Peyer's patch (tissue), 4 donors: ENCODE measurements at regions not wholly inside any gene's neighbourhood (a gene's known extent, or its start where the extent isn't known, plus 50 kb on each side); places are given as distances from the start of the nearest gene placed in this dataset.
"Not testable (repeated sequence)": the region's sequence is repeated elsewhere in the genome, so short reads cannot be mapped to it uniquely, and the experiment has no call there.

Experiments used
- DNase-seq, 3 donors: peaks; one replicate each; pipeline ENCODE4 v3.0.0-alpha.2; 2017 to 2019
- H3K27ac ChIP-seq, 4 donors: fragments of 200-600 bp; sonication (generic); one replicate each; pipeline ENCODE4 v1.5.1; 2016 to 2019
- H3K27me3 ChIP-seq, 2 donors: fragments of 200-600 bp; sonication (generic); one replicate each; pipeline ENCODE4 v1.5.1; 2019
- H3K36me3 ChIP-seq, 3 donors: fragments of 200-600 bp; sonication (generic); one replicate each; pipeline ENCODE4 v1.5.1; 2016 to 2019
- H3K4me1 ChIP-seq, 4 donors: fragments of 200-600 bp; sonication (generic); one replicate each; pipeline ENCODE4 v1.5.1; 2016 to 2019
- H3K4me3 ChIP-seq, 4 donors: fragments of 200-600 bp; sonication (generic); 1 replicate in 3 of 4; 2 replicates in 1 of 4; pipeline ENCODE4 v1.5.1; 2016 to 2019; ENCODE audit warnings: mild to moderate bottlenecking in 1 of 4
- H3K9me3 ChIP-seq, 4 donors: fragments of 200-600 bp; sonication (generic); one replicate each; pipeline ENCODE4 v1.5.1; 2016 to 2019; ENCODE audit warnings: mild to moderate bottlenecking in 1 of 4

- H3K27ac ChIP-seq, H3K27me3 ChIP-seq, H3K4me1 ChIP-seq, DNase-seq, H3K36me3 ChIP-seq, H3K4me3 ChIP-seq, H3K9me3 ChIP-seq: not testable (repeated sequence)
Measured at GRCh38 chr2:87293931-87294594, 272.4 kb upstream of the PLGLB1 start.

- H3K9me3 ChIP-seq, H3K27me3 ChIP-seq, H3K27ac ChIP-seq, H3K36me3 ChIP-seq, H3K4me3 ChIP-seq, DNase-seq, H3K4me1 ChIP-seq: not testable (repeated sequence)
Measured at GRCh38 chr2:87295135-87295534, 273.5 kb upstream of the PLGLB1 start.

- not testable (repeated sequence) for H3K4me1 ChIP-seq, H3K27ac ChIP-seq, H3K27me3 ChIP-seq, H3K4me3 ChIP-seq, DNase-seq, H3K36me3 ChIP-seq, H3K9me3 ChIP-seq
Measured at GRCh38 chr2:87301349-87301748, 279.7 kb upstream of the PLGLB1 start.

GRCh38 chr2:87301871-87302270 lies 280.2 kb upstream of the PLGLB1 start:
- not testable (repeated sequence) for H3K4me3 ChIP-seq, H3K27ac ChIP-seq, H3K27me3 ChIP-seq, H3K9me3 ChIP-seq, H3K36me3 ChIP-seq, H3K4me1 ChIP-seq, DNase-seq

GRCh38 chr2:87308621-87309020 lies 287.0 kb upstream of the PLGLB1 start:
- H3K9me3 ChIP-seq, DNase-seq, H3K36me3 ChIP-seq, H3K4me3 ChIP-seq, H3K27me3 ChIP-seq, H3K4me1 ChIP-seq, H3K27ac ChIP-seq: not testable (repeated sequence)

- H3K4me1 ChIP-seq, H3K36me3 ChIP-seq, H3K4me3 ChIP-seq, H3K27ac ChIP-seq, H3K27me3 ChIP-seq, H3K9me3 ChIP-seq, DNase-seq: not testable (repeated sequence)
Measured at GRCh38 chr2:87309785-87310184, 288.1 kb upstream of the PLGLB1 start.

GRCh38 chr2:87311896-87312441 lies 290.3 kb upstream of the PLGLB1 start:
- H3K4me3 ChIP-seq, DNase-seq, H3K27ac ChIP-seq, H3K36me3 ChIP-seq, H3K9me3 ChIP-seq, H3K4me1 ChIP-seq, H3K27me3 ChIP-seq: not testable (repeated sequence)

GRCh38 chr2:87314622-87315021 lies 293.0 kb upstream of the PLGLB1 start:
- H3K4me1 ChIP-seq, H3K9me3 ChIP-seq, H3K36me3 ChIP-seq, H3K27ac ChIP-seq, DNase-seq, H3K4me3 ChIP-seq, H3K27me3 ChIP-seq: not testable (repeated sequence)

- H3K4me1 ChIP-seq, H3K27me3 ChIP-seq, H3K36me3 ChIP-seq, H3K4me3 ChIP-seq, H3K27ac ChIP-seq, H3K9me3 ChIP-seq: not testable (repeated sequence)
- peak in 1 of 3 donors; percentile 32 for DNase-seq
Measured at GRCh38 chr2:87315183-87315902, 293.7 kb upstream of the PLGLB1 start.

- DNase-seq, H3K4me3 ChIP-seq, H3K9me3 ChIP-seq, H3K4me1 ChIP-seq, H3K27me3 ChIP-seq, H3K36me3 ChIP-seq, H3K27ac ChIP-seq: not testable (repeated sequence)
Measured at GRCh38 chr2:87317193-87317592, 295.5 kb upstream of the PLGLB1 start.

- H3K36me3 ChIP-seq, DNase-seq, H3K27ac ChIP-seq, H3K4me3 ChIP-seq, H3K9me3 ChIP-seq, H3K27me3 ChIP-seq, H3K4me1 ChIP-seq: not testable (repeated sequence)
Measured at GRCh38 chr2:87318814-87319491, 297.3 kb upstream of the PLGLB1 start.

- not testable (repeated sequence) for H3K27me3 ChIP-seq, H3K4me1 ChIP-seq, DNase-seq, H3K27ac ChIP-seq, H3K9me3 ChIP-seq, H3K4me3 ChIP-seq, H3K36me3 ChIP-seq
Measured at GRCh38 chr2:87319705-87320104, 298.1 kb upstream of the PLGLB1 start.

- H3K4me3 ChIP-seq, DNase-seq, H3K27me3 ChIP-seq, H3K4me1 ChIP-seq, H3K36me3 ChIP-seq, H3K27ac ChIP-seq, H3K9me3 ChIP-seq: not testable (repeated sequence)
Measured at GRCh38 chr2:87321201-87321600, 299.6 kb upstream of the PLGLB1 start.

GRCh38 chr2:87324335-87325041 lies 302.8 kb upstream of the PLGLB1 start:
- not testable (repeated sequence) for H3K36me3 ChIP-seq, H3K27me3 ChIP-seq, H3K4me1 ChIP-seq, DNase-seq, H3K4me3 ChIP-seq, H3K27ac ChIP-seq, H3K9me3 ChIP-seq
